ENCODE measurements at regions not wholly inside any gene's neighbourhood (a gene's known extent, or its start where the extent isn't known, plus 50 kb on each side); places are given as distances from the start of the nearest gene placed in this dataset.
A peak's percentile ranks its signal among the peaks of the same experiment; 100 is the strongest.

DNA sequence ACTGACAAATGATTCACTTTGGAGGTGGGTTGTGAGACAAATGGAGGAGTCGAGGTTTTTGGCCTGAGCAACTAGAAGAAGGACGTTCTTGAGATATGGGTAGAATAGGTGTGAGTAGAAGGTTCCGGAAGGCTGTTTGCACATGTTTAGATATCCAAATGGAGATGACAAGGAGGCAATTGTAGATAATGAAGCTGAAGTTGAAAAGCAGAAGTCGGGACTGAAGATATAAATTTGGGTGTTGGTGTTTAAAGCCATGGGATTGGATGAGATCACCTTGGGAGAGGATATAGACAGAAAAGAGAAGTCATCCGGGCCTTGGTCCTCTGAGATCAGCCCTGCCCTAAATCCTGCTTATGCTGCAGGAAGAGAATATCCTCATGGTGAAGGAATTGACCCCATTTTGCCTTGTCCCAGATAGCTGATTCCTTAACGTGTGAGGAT lies 75.5 kb upstream of the CD44 start (continued):
- TF ChIP-seq, protein P1, sequence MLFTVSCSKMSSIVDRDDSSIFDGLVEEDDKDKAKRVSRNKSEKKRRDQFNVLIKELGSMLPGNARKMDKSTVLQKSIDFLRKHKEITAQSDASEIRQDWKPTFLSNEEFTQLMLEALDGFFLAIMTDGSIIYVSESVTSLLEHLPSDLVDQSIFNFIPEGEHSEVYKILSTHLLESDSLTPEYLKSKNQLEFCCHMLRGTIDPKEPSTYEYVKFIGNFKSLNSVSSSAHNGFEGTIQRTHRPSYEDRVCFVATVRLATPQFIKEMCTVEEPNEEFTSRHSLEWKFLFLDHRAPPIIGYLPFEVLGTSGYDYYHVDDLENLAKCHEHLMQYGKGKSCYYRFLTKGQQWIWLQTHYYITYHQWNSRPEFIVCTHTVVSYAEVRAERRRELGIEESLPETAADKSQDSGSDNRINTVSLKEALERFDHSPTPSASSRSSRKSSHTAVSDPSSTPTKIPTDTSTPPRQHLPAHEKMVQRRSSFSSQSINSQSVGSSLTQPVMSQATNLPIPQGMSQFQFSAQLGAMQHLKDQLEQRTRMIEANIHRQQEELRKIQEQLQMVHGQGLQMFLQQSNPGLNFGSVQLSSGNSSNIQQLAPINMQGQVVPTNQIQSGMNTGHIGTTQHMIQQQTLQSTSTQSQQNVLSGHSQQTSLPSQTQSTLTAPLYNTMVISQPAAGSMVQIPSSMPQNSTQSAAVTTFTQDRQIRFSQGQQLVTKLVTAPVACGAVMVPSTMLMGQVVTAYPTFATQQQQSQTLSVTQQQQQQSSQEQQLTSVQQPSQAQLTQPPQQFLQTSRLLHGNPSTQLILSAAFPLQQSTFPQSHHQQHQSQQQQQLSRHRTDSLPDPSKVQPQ (CRISPR knock-in tag; IDR thresholded peaks at IDR 0.05; ENCODE audit: borderline replicate concordance) = no peak
- TF ChIP-seq ZNF23 (CRISPR knock-in tag; IDR thresholded peaks at IDR 0.05) (no peak), BRF1 (IDR thresholded peaks at IDR 0.05; ENCODE audit: borderline replicate concordance, extremely low read depth, insufficient read length) (no peak), EGR1 (conservative IDR thresholded peaks at IDR 0.05) (no peak), PTRF (tag; IDR thresholded peaks at IDR 0.05) (no peak), NBN (IDR thresholded peaks at IDR 0.05; ENCODE audit: low read depth) (no peak), SPI1 (IDR thresholded peaks at IDR 0.05; ENCODE audit: borderline replicate concordance, low read depth, low read length) (peak; percentile 93), ZNF124 (CRISPR knock-in tag; IDR thresholded peaks at IDR 0.05) (no peak), NFE2 (IDR thresholded peaks at IDR 0.05; ENCODE audit: low read depth) (0 out of 2 replicates have a peak, but pooled peaks have one; percentile 8), XRCC4 (IDR thresholded peaks at IDR 0.05; ENCODE audit: extremely low read depth, insufficient read depth, insufficient read length) (no peak), GATA2 (CRISPR knock-in tag; IDR thresholded peaks at IDR 0.05) (peak; percentile 77), FUS (optimal IDR thresholded peaks at IDR 0.05; ENCODE audit: low read depth, low read length) (no peak), BHLHE40 (IDR thresholded peaks at IDR 0.05; ENCODE audit: low read length) (peak; percentile 63; the same call in 1 of the 2 replicates), FOSL1 (tag; conservative IDR thresholded peaks at IDR 0.05) (peak; percentile 58)
- TF ChIP-seq, protein P2, sequence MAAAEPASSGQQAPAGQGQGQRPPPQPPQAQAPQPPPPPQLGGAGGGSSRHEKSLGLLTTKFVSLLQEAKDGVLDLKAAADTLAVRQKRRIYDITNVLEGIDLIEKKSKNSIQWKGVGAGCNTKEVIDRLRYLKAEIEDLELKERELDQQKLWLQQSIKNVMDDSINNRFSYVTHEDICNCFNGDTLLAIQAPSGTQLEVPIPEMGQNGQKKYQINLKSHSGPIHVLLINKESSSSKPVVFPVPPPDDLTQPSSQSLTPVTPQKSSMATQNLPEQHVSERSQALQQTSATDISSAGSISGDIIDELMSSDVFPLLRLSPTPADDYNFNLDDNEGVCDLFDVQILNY (CRISPR knock-in tag; IDR thresholded peaks at IDR 0.05) = no peak
- TF ChIP-seq, protein P3, sequence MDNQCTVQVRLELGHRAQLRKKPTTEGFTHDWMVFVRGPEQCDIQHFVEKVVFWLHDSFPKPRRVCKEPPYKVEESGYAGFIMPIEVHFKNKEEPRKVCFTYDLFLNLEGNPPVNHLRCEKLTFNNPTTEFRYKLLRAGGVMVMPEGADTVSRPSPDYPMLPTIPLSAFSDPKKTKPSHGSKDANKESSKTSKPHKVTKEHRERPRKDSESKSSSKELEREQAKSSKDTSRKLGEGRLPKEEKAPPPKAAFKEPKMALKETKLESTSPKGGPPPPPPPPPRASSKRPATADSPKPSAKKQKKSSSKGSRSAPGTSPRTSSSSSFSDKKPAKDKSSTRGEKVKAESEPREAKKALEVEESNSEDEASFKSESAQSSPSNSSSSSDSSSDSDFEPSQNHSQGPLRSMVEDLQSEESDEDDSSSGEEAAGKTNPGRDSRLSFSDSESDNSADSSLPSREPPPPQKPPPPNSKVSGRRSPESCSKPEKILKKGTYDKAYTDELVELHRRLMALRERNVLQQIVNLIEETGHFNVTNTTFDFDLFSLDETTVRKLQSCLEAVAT (IDR thresholded peaks at IDR 0.05) = no peak
- TF ChIP-seq, protein P4, sequence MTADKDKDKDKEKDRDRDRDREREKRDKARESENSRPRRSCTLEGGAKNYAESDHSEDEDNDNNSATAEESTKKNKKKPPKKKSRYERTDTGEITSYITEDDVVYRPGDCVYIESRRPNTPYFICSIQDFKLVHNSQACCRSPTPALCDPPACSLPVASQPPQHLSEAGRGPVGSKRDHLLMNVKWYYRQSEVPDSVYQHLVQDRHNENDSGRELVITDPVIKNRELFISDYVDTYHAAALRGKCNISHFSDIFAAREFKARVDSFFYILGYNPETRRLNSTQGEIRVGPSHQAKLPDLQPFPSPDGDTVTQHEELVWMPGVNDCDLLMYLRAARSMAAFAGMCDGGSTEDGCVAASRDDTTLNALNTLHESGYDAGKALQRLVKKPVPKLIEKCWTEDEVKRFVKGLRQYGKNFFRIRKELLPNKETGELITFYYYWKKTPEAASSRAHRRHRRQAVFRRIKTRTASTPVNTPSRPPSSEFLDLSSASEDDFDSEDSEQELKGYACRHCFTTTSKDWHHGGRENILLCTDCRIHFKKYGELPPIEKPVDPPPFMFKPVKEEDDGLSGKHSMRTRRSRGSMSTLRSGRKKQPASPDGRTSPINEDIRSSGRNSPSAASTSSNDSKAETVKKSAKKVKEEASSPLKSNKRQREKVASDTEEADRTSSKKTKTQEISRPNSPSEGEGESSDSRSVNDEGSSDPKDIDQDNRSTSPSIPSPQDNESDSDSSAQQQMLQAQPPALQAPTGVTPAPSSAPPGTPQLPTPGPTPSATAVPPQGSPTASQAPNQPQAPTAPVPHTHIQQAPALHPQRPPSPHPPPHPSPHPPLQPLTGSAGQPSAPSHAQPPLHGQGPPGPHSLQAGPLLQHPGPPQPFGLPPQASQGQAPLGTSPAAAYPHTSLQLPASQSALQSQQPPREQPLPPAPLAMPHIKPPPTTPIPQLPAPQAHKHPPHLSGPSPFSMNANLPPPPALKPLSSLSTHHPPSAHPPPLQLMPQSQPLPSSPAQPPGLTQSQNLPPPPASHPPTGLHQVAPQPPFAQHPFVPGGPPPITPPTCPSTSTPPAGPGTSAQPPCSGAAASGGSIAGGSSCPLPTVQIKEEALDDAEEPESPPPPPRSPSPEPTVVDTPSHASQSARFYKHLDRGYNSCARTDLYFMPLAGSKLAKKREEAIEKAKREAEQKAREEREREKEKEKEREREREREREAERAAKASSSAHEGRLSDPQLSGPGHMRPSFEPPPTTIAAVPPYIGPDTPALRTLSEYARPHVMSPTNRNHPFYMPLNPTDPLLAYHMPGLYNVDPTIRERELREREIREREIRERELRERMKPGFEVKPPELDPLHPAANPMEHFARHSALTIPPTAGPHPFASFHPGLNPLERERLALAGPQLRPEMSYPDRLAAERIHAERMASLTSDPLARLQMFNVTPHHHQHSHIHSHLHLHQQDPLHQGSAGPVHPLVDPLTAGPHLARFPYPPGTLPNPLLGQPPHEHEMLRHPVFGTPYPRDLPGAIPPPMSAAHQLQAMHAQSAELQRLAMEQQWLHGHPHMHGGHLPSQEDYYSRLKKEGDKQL (CRISPR knock-in tag; IDR thresholded peaks at IDR 0.05; ENCODE audit: borderline replicate concordance) = no peak
- TF ChIP-seq, protein P5, sequence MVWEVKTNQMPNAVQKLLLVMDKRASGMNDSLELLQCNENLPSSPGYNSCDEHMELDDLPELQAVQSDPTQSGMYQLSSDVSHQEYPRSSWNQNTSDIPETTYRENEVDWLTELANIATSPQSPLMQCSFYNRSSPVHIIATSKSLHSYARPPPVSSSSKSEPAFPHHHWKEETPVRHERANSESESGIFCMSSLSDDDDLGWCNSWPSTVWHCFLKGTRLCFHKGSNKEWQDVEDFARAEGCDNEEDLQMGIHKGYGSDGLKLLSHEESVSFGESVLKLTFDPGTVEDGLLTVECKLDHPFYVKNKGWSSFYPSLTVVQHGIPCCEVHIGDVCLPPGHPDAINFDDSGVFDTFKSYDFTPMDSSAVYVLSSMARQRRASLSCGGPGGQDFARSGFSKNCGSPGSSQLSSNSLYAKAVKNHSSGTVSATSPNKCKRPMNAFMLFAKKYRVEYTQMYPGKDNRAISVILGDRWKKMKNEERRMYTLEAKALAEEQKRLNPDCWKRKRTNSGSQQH (CRISPR knock-in tag; IDR thresholded peaks at IDR 0.05) = no peak
